CD4-positive, alpha-beta T cell (primary cell): ENCODE measurements at regions not wholly inside any gene's neighbourhood (a gene's known extent, or its start where the extent isn't known, plus 50 kb on each side); places are given as distances from the start of the nearest gene placed in this dataset.

Experiments
- ATAC-seq: fragments of 200-7000 bp; cut with Tn5 transposase; one replicate; pipeline ENCODE4 v1.10.0; 2022; ENCODE audit warnings: mild to moderate bottlenecking; ENCODE audit not compliant: poor library complexity
- CTCF ChIA-PET: fragments of 350-600 bp; sonication (Branson Sonifier 250); formaldehyde crosslinking; loops from one replicate; lab custom pipeline; 2021; ENCODE audit warnings: antibody characterized with exemption, inconsistent platforms; lab: Charles Lee
- POLR2A ChIA-PET: fragments of 350-600 bp; sonication (Branson Sonifier 250); formaldehyde crosslinking; loops from one replicate; lab custom pipeline; 2021; ENCODE audit warnings: antibody characterized with exemption, inconsistent platforms; lab: Charles Lee
- DNase-seq, 14 experiments: peaks; one replicate each; pipeline ENCODE4 v3.0.0-alpha.2; 2013 to 2020; ENCODE audit warnings: mixed read lengths in 2 of 14
- H3K27ac ChIP-seq, 2 donors: one replicate each; pipeline versions ENCODE4 v1.5.1 to v1.7.0; 2013; ENCODE audit warnings: low read length in 2 of 2, low read depth in 1 of 2, mild to moderate bottlenecking in 1 of 2
- H3K27me3 ChIP-seq, 2 experiments: 1 replicate in 1 of 2; 2 replicates in 1 of 2; pipeline versions ENCODE4 v1.6.1 to v1.7.0; 2013; ENCODE audit warnings: low read length in 2 of 2, control low read depth in 1 of 2, mild to moderate bottlenecking in 1 of 2, moderate library complexity in 1 of 2; ENCODE audit not compliant: insufficient read depth in 2 of 2, control insufficient read depth in 1 of 2
- H3K36me3 ChIP-seq: one replicate; pipeline ENCODE4 v1.6.1; 2013; ENCODE audit warnings: low read length, control low read depth; ENCODE audit not compliant: insufficient read depth
- H3K4me1 ChIP-seq: one replicate; pipeline ENCODE4 v1.6.1; 2013; ENCODE audit warnings: low read length, control low read depth; ENCODE audit not compliant: insufficient read depth
- H3K4me3 ChIP-seq: one replicate; pipeline ENCODE4 v1.5.1; 2013; ENCODE audit warnings: mild to moderate bottlenecking, low read length, moderate library complexity
- H3K9me3 ChIP-seq, 2 experiments: 1 replicate in 1 of 2; 2 replicates in 1 of 2; pipeline versions ENCODE4 v1.6.1 to v1.7.0; 2013; ENCODE audit warnings: low read length in 2 of 2, mild to moderate bottlenecking in 2 of 2, control low read depth in 1 of 2, moderate library complexity in 1 of 2; ENCODE audit not compliant: control insufficient read depth in 1 of 2, insufficient read depth in 1 of 2
- H3K27ac Mint-ChIP-seq: one replicate; pipeline ENCODE4 v1.8.0; 2020; ENCODE audit warnings: mixed read lengths
- H3K27me3 Mint-ChIP-seq: one replicate; pipeline ENCODE4 v1.8.0; 2021; ENCODE audit warnings: mixed read lengths
- H3K36me3 Mint-ChIP-seq: one replicate; pipeline ENCODE4 v1.8.0; 2021; ENCODE audit warnings: low read depth, mixed read lengths
- H3K4me1 Mint-ChIP-seq: one replicate; pipeline ENCODE4 v1.8.0; 2021; ENCODE audit warnings: low read depth, mixed read lengths
- H3K4me3 Mint-ChIP-seq: one replicate; pipeline ENCODE4 v1.8.0; 2020; ENCODE audit warnings: mild to moderate bottlenecking, mixed read lengths
- H3K9me3 Mint-ChIP-seq: one replicate; pipeline ENCODE4 v1.8.0; 2020; ENCODE audit warnings: mixed read lengths
- CTCF ChIP-seq: fragments of 200-600 bp; IDR thresholded peaks from one replicate; pipeline ENCODE4 v1.8.0; 2022; ENCODE audit warnings: antibody characterized with exemption, mild to moderate bottlenecking
- intact Hi-C, 2 experiments: fragments of 100-400 bp; cut with DNase I in 1 of 2; cut with micrococcal nuclease in 1 of 2; formaldehyde crosslinking; loops; one replicate each; pipeline versions ENCODE4 v1.15.1 to v1.9.0; 2023 to 2025; cut with DNase I, micrococcal nuclease

- no peaks in the 10 kb centered on the region for H3K36me3 ChIP-seq
- no peaks in the 10 kb centered on the region for H3K4me1 ChIP-seq
- intact Hi-C loops: no loop called here
- Mint-ChIP-seq H3K9me3 (no peaks in the 10 kb centered on the region), H3K4me1 (no peaks in the 10 kb centered on the region), H3K27ac (no peak overlapping the region), H3K36me3 (no peaks in the 10 kb centered on the region), H3K27me3 (no peaks in the 10 kb centered on the region), H3K4me3 (no peak overlapping the region)
- no peak for TF ChIP-seq CTCF
- CTCF ChIA-PET: no interaction called here
- H3K4me3 ChIP-seq: no peak overlapping the region
- H3K9me3 ChIP-seq: no peaks in the 10 kb centered on the region
- POLR2A ChIA-PET: no interaction called here
- no peak for ATAC-seq
- H3K27ac ChIP-seq: no peak overlapping the region
- DNase-seq: no peak
- no peaks in the 10 kb centered on the region for H3K27me3 ChIP-seq
These were observed 446.8 kb downstream of the USP25 start for GRCh38 chr21:16176570-16176969.

- Mint-ChIP-seq H3K36me3 (no peaks in the 10 kb centered on the region), H3K4me1 (no peaks in the 10 kb centered on the region), H3K4me3 (no peak overlapping the region), H3K27ac (no peak overlapping the region), H3K9me3 (no peaks in the 10 kb centered on the region), H3K27me3 (no peaks in the 10 kb centered on the region)
- no peaks in the 10 kb centered on the region for H3K9me3 ChIP-seq
- no peak overlapping the region for H3K4me3 ChIP-seq
- TF ChIP-seq CTCF: no peak
- no peaks in the 10 kb centered on the region for H3K36me3 ChIP-seq
- POLR2A ChIA-PET: no interaction called here
- H3K27me3 ChIP-seq: no peaks in the 10 kb centered on the region
- ATAC-seq (no peak), DNase-seq (no peak)
- intact Hi-C loops: no loop called here
- no peak overlapping the region for H3K27ac ChIP-seq
- no peaks in the 10 kb centered on the region for H3K4me1 ChIP-seq
- CTCF ChIA-PET: no interaction called here
These were observed 447.8 kb downstream of the USP25 start for GRCh38 chr21:16177532-16177931.

GRCh38 chr21:16179773-16180172 is 450.0 kb downstream of the USP25 start:
- no peaks in the 10 kb centered on the region for H3K4me1 Mint-ChIP-seq
- no peaks in the 10 kb centered on the region for H3K9me3 Mint-ChIP-seq
- Histone ChIP-seq H3K4me1 (no peaks in the 10 kb centered on the region), H3K36me3 (no peaks in the 10 kb centered on the region), H3K4me3 (no peak overlapping the region), H3K27me3 (no peaks in the 10 kb centered on the region), H3K9me3 (no peaks in the 10 kb centered on the region), H3K27ac (no peak overlapping the region)
- H3K27ac Mint-ChIP-seq: no peak overlapping the region
- TF ChIP-seq CTCF: no peak
- DNase-seq (no peak), ATAC-seq (no peak)
- POLR2A ChIA-PET: no interaction called here
- H3K36me3 Mint-ChIP-seq: no peaks in the 10 kb centered on the region
- no peak overlapping the region for H3K4me3 Mint-ChIP-seq
- H3K27me3 Mint-ChIP-seq: no peaks in the 10 kb centered on the region
- intact Hi-C loops: no loop called here
- CTCF ChIA-PET: no interaction called here
